OCI-LY3 (cell line): ENCODE measurements at regions not wholly inside any gene's neighbourhood (a gene's known extent, or its start where the extent isn't known, plus 50 kb on each side); places are given as distances from the start of the nearest gene placed in this dataset.
"Not testable (repeated sequence)": the region's sequence is repeated elsewhere in the genome, so short reads cannot be mapped to it uniquely, and the experiment has no call there.

Source experiments
- H2AFZ ChIP-seq: fragments of 200-600, 300-600 bp; shearing (Covaris generic); 2 replicates; pipeline ENCODE4 v1.6.0; 2014; ENCODE audit warnings: antibody characterized with exemption, low read depth, low read length
- H3K27ac ChIP-seq: fragments of 200-600, 300-600 bp; sonication (generic); 2 replicates; pipeline ENCODE4 v1.5.1; 2014; ENCODE audit warnings: mild to moderate bottlenecking, low read length, moderate library complexity, mixed read lengths
- H3K27me3 ChIP-seq: fragments of 200-600, 300-600 bp; sonication (generic); 2 replicates; pipeline ENCODE4 v1.6.1; 2014; ENCODE audit warnings: low read depth, low read length, mixed read lengths
- H3K36me3 ChIP-seq: fragments of 200-600, 300-600 bp; sonication (generic); replicated peaks from 2 replicates; pipeline ENCODE3; 2014; ENCODE audit warnings: low read depth, low read length, mixed read lengths
- H3K4me1 ChIP-seq: fragments of 300-600, 200-600 bp; sonication (generic); 2 replicates; pipeline ENCODE4 v1.6.1; 2014; ENCODE audit warnings: low read length, mixed read lengths
- H3K4me2 ChIP-seq: fragments of 200-600, 300-600 bp; sonication (generic); 2 replicates; pipeline ENCODE4 v1.6.1; 2014; ENCODE audit warnings: low read length, mixed read lengths
- H3K4me3 ChIP-seq: fragments of 300-600, 200-600 bp; sonication (generic); 2 replicates; pipeline ENCODE4 v1.5.1; 2014; ENCODE audit warnings: antibody characterized with exemption, mild to moderate bottlenecking, low read length, moderate library complexity
- H3K79me2 ChIP-seq: fragments of 300-600, 200-600 bp; shearing (Covaris generic); 2 replicates; pipeline ENCODE4 v1.6.1; 2014; ENCODE audit warnings: mild to moderate bottlenecking, low read length, mixed read lengths
- H3K9ac ChIP-seq: fragments of 300-600, 200-600 bp; shearing (Covaris generic); 2 replicates; pipeline ENCODE4 v1.6.0; 2014; ENCODE audit warnings: mild to moderate bottlenecking, low read length, moderate library complexity
- H3K9me3 ChIP-seq: fragments of 200-600, 300-600 bp; shearing (Covaris generic); 2 replicates; pipeline ENCODE4 v1.6.1; 2014; ENCODE audit warnings: low read length, mixed read lengths; ENCODE audit not compliant: insufficient read depth
- H4K20me1 ChIP-seq: fragments of 200-600, 300-600 bp; sonication (generic); 2 replicates; pipeline ENCODE4 v1.6.1; 2016; ENCODE audit warnings: low read length, mixed read lengths; ENCODE audit not compliant: insufficient read depth
- TF ChIP-seq, protein P1 (sequence below): fragments of 200-600, 300-600 bp; sonication (generic); IDR thresholded peaks from 2 replicates; pipeline ENCODE4 v1.5.1; 2014; ENCODE audit warnings: antibody characterized with exemption, low read length, low read depth

DNA sequence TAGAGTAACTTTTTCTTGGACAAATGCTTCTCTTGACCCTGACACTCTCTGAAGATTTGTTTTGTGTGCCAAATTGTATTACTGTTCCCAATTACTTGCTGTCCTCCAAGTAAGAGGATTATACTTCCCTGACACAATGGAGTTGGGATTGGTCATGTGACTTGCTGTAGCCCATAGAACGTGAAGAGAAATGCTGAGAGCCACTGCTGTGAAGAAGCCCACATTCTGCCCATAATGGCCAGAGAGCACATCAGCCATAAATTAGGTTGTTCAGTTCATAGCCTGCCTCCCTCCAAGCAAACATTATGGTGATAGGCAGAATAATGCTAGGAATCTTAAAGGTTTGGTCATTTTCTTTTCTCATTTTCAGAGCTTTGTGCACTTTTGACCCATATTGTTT is 198.9 kb downstream of the SPATA31A1 start:
- not testable (repeated sequence) for H3K79me2 ChIP-seq, H3K4me3 ChIP-seq, H3K4me1 ChIP-seq, H3K27me3 ChIP-seq, H3K9ac ChIP-seq, H3K4me2 ChIP-seq, H4K20me1 ChIP-seq, H3K9me3 ChIP-seq, H2AFZ ChIP-seq, H3K27ac ChIP-seq, H3K36me3 ChIP-seq

- not testable (repeated sequence) for H3K79me2 ChIP-seq, H3K9ac ChIP-seq, H4K20me1 ChIP-seq, H3K27me3 ChIP-seq, H3K36me3 ChIP-seq, H2AFZ ChIP-seq, H3K4me1 ChIP-seq, H3K4me2 ChIP-seq, H3K4me3 ChIP-seq, H3K27ac ChIP-seq, H3K9me3 ChIP-seq
- TF ChIP-seq, protein P1, sequence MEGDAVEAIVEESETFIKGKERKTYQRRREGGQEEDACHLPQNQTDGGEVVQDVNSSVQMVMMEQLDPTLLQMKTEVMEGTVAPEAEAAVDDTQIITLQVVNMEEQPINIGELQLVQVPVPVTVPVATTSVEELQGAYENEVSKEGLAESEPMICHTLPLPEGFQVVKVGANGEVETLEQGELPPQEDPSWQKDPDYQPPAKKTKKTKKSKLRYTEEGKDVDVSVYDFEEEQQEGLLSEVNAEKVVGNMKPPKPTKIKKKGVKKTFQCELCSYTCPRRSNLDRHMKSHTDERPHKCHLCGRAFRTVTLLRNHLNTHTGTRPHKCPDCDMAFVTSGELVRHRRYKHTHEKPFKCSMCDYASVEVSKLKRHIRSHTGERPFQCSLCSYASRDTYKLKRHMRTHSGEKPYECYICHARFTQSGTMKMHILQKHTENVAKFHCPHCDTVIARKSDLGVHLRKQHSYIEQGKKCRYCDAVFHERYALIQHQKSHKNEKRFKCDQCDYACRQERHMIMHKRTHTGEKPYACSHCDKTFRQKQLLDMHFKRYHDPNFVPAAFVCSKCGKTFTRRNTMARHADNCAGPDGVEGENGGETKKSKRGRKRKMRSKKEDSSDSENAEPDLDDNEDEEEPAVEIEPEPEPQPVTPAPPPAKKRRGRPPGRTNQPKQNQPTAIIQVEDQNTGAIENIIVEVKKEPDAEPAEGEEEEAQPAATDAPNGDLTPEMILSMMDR = peak; percentile 11
These were observed 203.9 kb downstream of the SPATA31A1 start for GRCh38 chr9:39559384-39559783.

GRCh38 chr9:39566782-39567181 is 211.3 kb downstream of the SPATA31A1 start:
- H3K9me3 ChIP-seq, H3K27ac ChIP-seq, H3K36me3 ChIP-seq, H3K4me3 ChIP-seq, H3K79me2 ChIP-seq, H3K9ac ChIP-seq, H3K4me1 ChIP-seq, H3K27me3 ChIP-seq, H3K4me2 ChIP-seq, H2AFZ ChIP-seq, H4K20me1 ChIP-seq: not testable (repeated sequence)

- H3K27ac ChIP-seq, H3K4me3 ChIP-seq, H3K4me1 ChIP-seq, H3K4me2 ChIP-seq, H2AFZ ChIP-seq, H3K36me3 ChIP-seq, H3K9ac ChIP-seq, H3K79me2 ChIP-seq, H4K20me1 ChIP-seq, H3K27me3 ChIP-seq, H3K9me3 ChIP-seq: not testable (repeated sequence)
These were observed 211.9 kb downstream of the SPATA31A1 start for GRCh38 chr9:39567396-39567795.

DNA sequence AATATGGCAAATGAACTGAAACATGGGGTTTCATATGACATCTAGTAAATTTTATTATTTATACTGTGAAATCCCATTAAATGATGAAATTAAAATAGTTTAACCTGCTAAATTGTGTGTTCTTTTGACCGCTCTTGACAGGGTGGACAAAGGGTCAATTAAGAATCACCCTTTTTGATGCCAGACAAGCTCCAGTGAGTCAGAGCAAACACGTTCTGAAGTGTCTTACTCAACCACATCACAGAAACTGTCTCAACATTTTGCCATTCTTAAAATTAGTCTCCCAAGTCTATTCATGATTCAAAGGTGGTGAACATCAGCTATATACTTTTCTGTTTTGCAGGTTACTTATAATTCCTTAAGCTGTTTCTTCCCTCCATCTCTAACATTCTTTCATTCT is 213.4 kb downstream of the SPATA31A1 start:
- not testable (repeated sequence) for H3K27me3 ChIP-seq, H3K4me2 ChIP-seq, H3K79me2 ChIP-seq, H3K4me3 ChIP-seq, H2AFZ ChIP-seq, H4K20me1 ChIP-seq, H3K9ac ChIP-seq, H3K4me1 ChIP-seq, H3K36me3 ChIP-seq, H3K27ac ChIP-seq, H3K9me3 ChIP-seq

GRCh38 chr9:39573024-39574022 is 217.9 kb downstream of the SPATA31A1 start:
- H2AFZ ChIP-seq, H3K9me3 ChIP-seq, H3K4me1 ChIP-seq, H3K27ac ChIP-seq, H3K9ac ChIP-seq, H4K20me1 ChIP-seq, H3K27me3 ChIP-seq, H3K36me3 ChIP-seq, H3K4me2 ChIP-seq, H3K4me3 ChIP-seq, H3K79me2 ChIP-seq: not testable (repeated sequence)

- H3K4me2 ChIP-seq, H3K9ac ChIP-seq, H4K20me1 ChIP-seq, H3K79me2 ChIP-seq, H3K4me3 ChIP-seq, H3K9me3 ChIP-seq, H3K27ac ChIP-seq, H2AFZ ChIP-seq, H3K27me3 ChIP-seq, H3K36me3 ChIP-seq: not testable (repeated sequence)
- peaks cover 11% of the 10 kb centered on the region for H3K4me1 ChIP-seq
These were observed 223.5 kb downstream of the SPATA31A1 start for GRCh38 chr9:39579000-39579399.

GRCh38 chr9:39581296-39581695 is 225.8 kb downstream of the SPATA31A1 start:
- H3K4me2 ChIP-seq, H3K9me3 ChIP-seq, H3K9ac ChIP-seq: not testable (repeated sequence)

More at GRCh38 chr9:39581296-39581695, 225.8 kb downstream of the SPATA31A1 start:
- not testable (repeated sequence) for H3K27ac ChIP-seq, H3K4me3 ChIP-seq, H3K36me3 ChIP-seq, H3K79me2 ChIP-seq, H3K27me3 ChIP-seq, H2AFZ ChIP-seq, H4K20me1 ChIP-seq
- H3K4me1 ChIP-seq = peaks cover 11% of the 10 kb centered on the region
